ENCODE measurements at regions not wholly inside any gene's neighbourhood (a gene's known extent, or its start where the extent isn't known, plus 50 kb on each side); places are given as distances from the start of the nearest gene placed in this dataset.

DNA sequence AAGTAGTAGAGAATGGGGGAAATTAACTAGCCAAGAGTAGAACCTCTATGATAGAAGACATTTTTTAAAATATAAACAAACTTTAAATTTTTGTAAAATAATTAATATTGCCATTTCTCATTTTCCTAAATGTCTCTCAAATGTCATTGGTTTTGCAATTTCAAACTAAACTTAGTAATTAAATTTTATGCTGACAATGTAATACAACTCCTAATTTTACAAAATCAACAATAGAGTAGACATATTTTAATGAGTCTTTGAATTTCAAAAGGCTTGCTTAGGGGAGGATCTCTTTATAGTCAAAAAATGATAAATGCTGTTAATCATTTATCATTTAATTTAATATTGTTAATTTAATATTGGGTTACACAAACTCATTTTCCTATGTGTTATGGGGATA, 81.8 kb downstream of the ZWINT start:
- no peak for TF ChIP-seq POLR2AphosphoS5 (IDR thresholded peaks at IDR 0.05)
- TF ChIP-seq, protein P1, sequence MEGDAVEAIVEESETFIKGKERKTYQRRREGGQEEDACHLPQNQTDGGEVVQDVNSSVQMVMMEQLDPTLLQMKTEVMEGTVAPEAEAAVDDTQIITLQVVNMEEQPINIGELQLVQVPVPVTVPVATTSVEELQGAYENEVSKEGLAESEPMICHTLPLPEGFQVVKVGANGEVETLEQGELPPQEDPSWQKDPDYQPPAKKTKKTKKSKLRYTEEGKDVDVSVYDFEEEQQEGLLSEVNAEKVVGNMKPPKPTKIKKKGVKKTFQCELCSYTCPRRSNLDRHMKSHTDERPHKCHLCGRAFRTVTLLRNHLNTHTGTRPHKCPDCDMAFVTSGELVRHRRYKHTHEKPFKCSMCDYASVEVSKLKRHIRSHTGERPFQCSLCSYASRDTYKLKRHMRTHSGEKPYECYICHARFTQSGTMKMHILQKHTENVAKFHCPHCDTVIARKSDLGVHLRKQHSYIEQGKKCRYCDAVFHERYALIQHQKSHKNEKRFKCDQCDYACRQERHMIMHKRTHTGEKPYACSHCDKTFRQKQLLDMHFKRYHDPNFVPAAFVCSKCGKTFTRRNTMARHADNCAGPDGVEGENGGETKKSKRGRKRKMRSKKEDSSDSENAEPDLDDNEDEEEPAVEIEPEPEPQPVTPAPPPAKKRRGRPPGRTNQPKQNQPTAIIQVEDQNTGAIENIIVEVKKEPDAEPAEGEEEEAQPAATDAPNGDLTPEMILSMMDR (IDR thresholded peaks at IDR 0.05), result no peak

Data from sigmoid colon (tissue), 4 donors.